Fibroblast of upper back skin (primary cell): ENCODE measurements at regions not wholly inside any gene's neighbourhood (a gene's known extent, or its start where the extent isn't known, plus 50 kb on each side); places are given as distances from the start of the nearest gene placed in this dataset.
"Not testable (repeated sequence)": the region's sequence is repeated elsewhere in the genome, so short reads cannot be mapped to it uniquely, and the experiment has no call there.

Experiments
- DNase-seq: peaks from one replicate; pipeline ENCODE4 v3.0.0-alpha.2; 2013

GRCh38 chr2:109692013-109692743 is 78.0 kb downstream of the SOWAHC start:
- no peak for DNase-seq

GRCh38 chr2:109692831-109693230 is 78.7 kb downstream of the SOWAHC start:
- not testable (repeated sequence) for DNase-seq

- DNase-seq = not testable (repeated sequence)
These were observed 79.1 kb downstream of the SOWAHC start for GRCh38 chr2:109693292-109693691.

- DNase-seq = peak; percentile 42
These were observed 80.0 kb downstream of the SOWAHC start for GRCh38 chr2:109694190-109694589.

GRCh38 chr2:109695290-109695689 is 81.1 kb downstream of the SOWAHC start:
- no peak for DNase-seq

- no peak for DNase-seq
These were observed 85.5 kb downstream of the SOWAHC start for GRCh38 chr2:109699646-109700045.

- DNase-seq = no peak
These were observed 86.6 kb downstream of the SOWAHC start for GRCh38 chr2:109700680-109701274.

- DNase-seq = no peak
These were observed 87.2 kb downstream of the SOWAHC start for GRCh38 chr2:109701362-109701761.

- DNase-seq = peak; percentile 35
These were observed 88.3 kb downstream of the SOWAHC start for GRCh38 chr2:109702250-109702985.

GRCh38 chr2:109703077-109703476 is 88.9 kb downstream of the SOWAHC start:
- peak; percentile 43 for DNase-seq

- no peak for DNase-seq
These were observed 89.6 kb downstream of the SOWAHC start for GRCh38 chr2:109703798-109704197.

GRCh38 chr2:109707281-109708147 is 86.6 kb upstream of the RGPD5 start:
- DNase-seq = no peak

- no peak for DNase-seq
These were observed 83.4 kb upstream of the RGPD5 start for GRCh38 chr2:109710505-109711229.

- DNase-seq = no peak
These were observed 82.6 kb upstream of the RGPD5 start for GRCh38 chr2:109711230-109712122.

- no peak for DNase-seq
These were observed 82.0 kb upstream of the RGPD5 start for GRCh38 chr2:109712123-109712449.

GRCh38 chr2:109712746-109713145 is 81.4 kb upstream of the RGPD5 start:
- DNase-seq = no peak

- no peak for DNase-seq
These were observed 78.7 kb upstream of the RGPD5 start for GRCh38 chr2:109715313-109715805.

- not testable (repeated sequence) for DNase-seq
These were observed 77.5 kb upstream of the RGPD5 start for GRCh38 chr2:109716596-109716995.

- no peak for DNase-seq
These were observed 76.0 kb upstream of the RGPD5 start for GRCh38 chr2:109718139-109718538.

- DNase-seq = no peak
These were observed 74.2 kb upstream of the RGPD5 start for GRCh38 chr2:109719871-109720270.
